ENCODE measurements at regions not wholly inside any gene's neighbourhood (a gene's known extent, or its start where the extent isn't known, plus 50 kb on each side); places are given as distances from the start of the nearest gene placed in this dataset.

GRCh38 chr9:116000748-116001329 lies 152.8 kb upstream of the PAPPA start:
- DNase-seq = no peak

GRCh38 chr9:116002181-116002580 lies 151.4 kb upstream of the PAPPA start:
- DNase-seq = no peak

- DNase-seq = no peak
These were observed 151.0 kb upstream of the PAPPA start for GRCh38 chr9:116002624-116003023.

- DNase-seq = no peak
These were observed 150.2 kb upstream of the PAPPA start for GRCh38 chr9:116003397-116003796.

- DNase-seq = no peak
These were observed 148.4 kb upstream of the PAPPA start for GRCh38 chr9:116005205-116005604.

- no peak for DNase-seq
These were observed 145.8 kb upstream of the PAPPA start for GRCh38 chr9:116007824-116008223.

- no peak for DNase-seq
These were observed 145.3 kb upstream of the PAPPA start for GRCh38 chr9:116008278-116008677.

GRCh38 chr9:116009420-116009819 lies 144.2 kb upstream of the PAPPA start:
- no peak for DNase-seq

GRCh38 chr9:116015855-116016254 lies 137.7 kb upstream of the PAPPA start:
- no peak for DNase-seq

GRCh38 chr9:116020146-116020545 lies 133.4 kb upstream of the PAPPA start:
- DNase-seq = no peak

- no peak for DNase-seq
These were observed 132.8 kb upstream of the PAPPA start for GRCh38 chr9:116020801-116021200.

- DNase-seq = no peak
These were observed 126.5 kb upstream of the PAPPA start for GRCh38 chr9:116027096-116027495.

GRCh38 chr9:116027511-116027910 lies 126.1 kb upstream of the PAPPA start:
- DNase-seq = no peak

GRCh38 chr9:116027951-116028350 lies 125.6 kb upstream of the PAPPA start:
- DNase-seq = no peak

GRCh38 chr9:116030517-116030916 lies 123.1 kb upstream of the PAPPA start:
- DNase-seq = no peak

GRCh38 chr9:116032683-116033440 lies 120.7 kb upstream of the PAPPA start:
- DNase-seq = no peak

- DNase-seq = no peak
These were observed 114.3 kb upstream of the PAPPA start for GRCh38 chr9:116039312-116039711.

GRCh38 chr9:116039893-116040292 lies 113.7 kb upstream of the PAPPA start:
- DNase-seq = no peak

GRCh38 chr9:116042321-116042720 lies 111.3 kb upstream of the PAPPA start:
- DNase-seq = no peak

GRCh38 chr9:116045083-116045482 lies 108.5 kb upstream of the PAPPA start:
- DNase-seq = no peak

GRCh38 chr9:116048081-116048480 lies 105.5 kb upstream of the PAPPA start:
- no peak for DNase-seq

- DNase-seq = no peak
These were observed 104.1 kb upstream of the PAPPA start for GRCh38 chr9:116049456-116049855.

GRCh38 chr9:116051528-116051927 lies 102.1 kb upstream of the PAPPA start:
- no peak for DNase-seq

GRCh38 chr9:116055536-116055935 lies 98.1 kb upstream of the PAPPA start:
- DNase-seq = no peak

GRCh38 chr9:116057371-116057770 lies 96.2 kb upstream of the PAPPA start:
- DNase-seq = no peak
